ENCODE measurements at regions not wholly inside any gene's neighbourhood (a gene's known extent, or its start where the extent isn't known, plus 50 kb on each side); places are given as distances from the start of the nearest gene placed in this dataset.

- no peak for TF ChIP-seq POLR2A (IDR thresholded peaks at IDR 0.05)
- TF ChIP-seq, protein P1, sequence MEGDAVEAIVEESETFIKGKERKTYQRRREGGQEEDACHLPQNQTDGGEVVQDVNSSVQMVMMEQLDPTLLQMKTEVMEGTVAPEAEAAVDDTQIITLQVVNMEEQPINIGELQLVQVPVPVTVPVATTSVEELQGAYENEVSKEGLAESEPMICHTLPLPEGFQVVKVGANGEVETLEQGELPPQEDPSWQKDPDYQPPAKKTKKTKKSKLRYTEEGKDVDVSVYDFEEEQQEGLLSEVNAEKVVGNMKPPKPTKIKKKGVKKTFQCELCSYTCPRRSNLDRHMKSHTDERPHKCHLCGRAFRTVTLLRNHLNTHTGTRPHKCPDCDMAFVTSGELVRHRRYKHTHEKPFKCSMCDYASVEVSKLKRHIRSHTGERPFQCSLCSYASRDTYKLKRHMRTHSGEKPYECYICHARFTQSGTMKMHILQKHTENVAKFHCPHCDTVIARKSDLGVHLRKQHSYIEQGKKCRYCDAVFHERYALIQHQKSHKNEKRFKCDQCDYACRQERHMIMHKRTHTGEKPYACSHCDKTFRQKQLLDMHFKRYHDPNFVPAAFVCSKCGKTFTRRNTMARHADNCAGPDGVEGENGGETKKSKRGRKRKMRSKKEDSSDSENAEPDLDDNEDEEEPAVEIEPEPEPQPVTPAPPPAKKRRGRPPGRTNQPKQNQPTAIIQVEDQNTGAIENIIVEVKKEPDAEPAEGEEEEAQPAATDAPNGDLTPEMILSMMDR (IDR thresholded peaks at IDR 0.05): no peak
Observed at GRCh38 chr3:124203292-124203691, 211.4 kb upstream of the ROPN1 start.

Data from stomach (tissue), 4 donors.